Adrenal gland (tissue), 9 donors: ENCODE measurements at regions not wholly inside any gene's neighbourhood (a gene's known extent, or its start where the extent isn't known, plus 50 kb on each side); places are given as distances from the start of the nearest gene placed in this dataset.
"Not testable (repeated sequence)": the region's sequence is repeated elsewhere in the genome, so short reads cannot be mapped to it uniquely, and the experiment has no call there.

Experiments
- DNase-seq, 7 donors: peaks; one replicate each; pipeline ENCODE4 v3.0.0-alpha.2; 2019 to 2020
- H3K27ac ChIP-seq, 5 donors: fragments of 200-600 bp; sonication (generic) in 4 of 5; 1 replicate in 3 of 5; 2 replicates in 2 of 5; pipeline versions ENCODE4 v1.5.1 to v1.8.0; 2016 to 2020; ENCODE audit warnings: mild to moderate bottlenecking in 1 of 5
- H3K27me3 ChIP-seq: fragments of 200-600 bp; 2 replicates; pipeline ENCODE4 v1.8.0; 2021
- H3K36me3 ChIP-seq, 2 donors: fragments of 200-600 bp; replicated peaks in 1 of 2; 1 replicate in 1 of 2; 2 replicates in 1 of 2; pipeline versions ENCODE4 v1.5.1 to v1.8.0; 2018 to 2022
- H3K4me1 ChIP-seq, 2 donors: fragments of 200-600 bp; replicated peaks in 1 of 2; 1 replicate in 1 of 2; 2 replicates in 1 of 2; pipeline versions ENCODE4 v1.5.1 to v1.8.0; 2018 to 2021
- H3K4me3 ChIP-seq, 4 donors: fragments of 200-600 bp; sonication (generic) in 3 of 4; one replicate each; pipeline ENCODE4 v1.5.1; 2016 to 2018
- H3K9me3 ChIP-seq, 3 donors: fragments of 200-600 bp; sonication (generic) in 1 of 3; replicated peaks in 1 of 3; 1 replicate in 2 of 3; 2 replicates in 1 of 3; pipeline versions ENCODE4 v1.5.1 to v1.8.0; 2016 to 2021
- POLR2A ChIP-seq, 2 donors: fragments of 450-650 bp; IDR thresholded peaks; one replicate each; pipeline ENCODE4 v1.6.1; 2017; ENCODE audit warnings: antibody characterized with exemption in 2 of 2, mild to moderate bottlenecking in 2 of 2, moderate library complexity in 1 of 2
- WGBS, 4 donors: extraction: QIAGEN DNeasy Blood & Tissue Kit in 2 of 4; methylation state at CpG; one replicate each; pipeline versions ENCODE4 v1.1.5 to v1.1.7; 2013 to 2017; 5-methylcytosine and 5-hydroxymethylcytosine counted together
- intact Hi-C, 2 donors: fragments of 100-400 bp; cut with DNase I; formaldehyde crosslinking; loops; one replicate each; pipeline versions ENCODE4 v1.14.1 to v1.15.0; 2022 to 2023
- TF ChIP-seq, protein P1 (sequence below), 6 experiments: fragments of 450-650 bp in 4 of 6; fragments of 200-600 bp in 2 of 6; sonication (generic) in 1 of 6; IDR thresholded peaks; 1 replicate in 5 of 6; 2 replicates in 1 of 6; pipeline versions ENCODE4 v1.5.1 to v1.8.0; 2016 to 2021; ENCODE audit warnings: antibody characterized with exemption in 6 of 6, mild to moderate bottlenecking in 2 of 6, moderate library complexity in 1 of 6
- donor health status: healthy with polysubstance abuse.
- donor health status: Bipolar disorder and iron deficiency.
- donor health status: DM: yes; HTN: yes; CAD: no.
- donor health status: DM: no; HTN: no; CAD: no.
- donor health status: DM: no; HTN: no; CAD: no.

DNA sequence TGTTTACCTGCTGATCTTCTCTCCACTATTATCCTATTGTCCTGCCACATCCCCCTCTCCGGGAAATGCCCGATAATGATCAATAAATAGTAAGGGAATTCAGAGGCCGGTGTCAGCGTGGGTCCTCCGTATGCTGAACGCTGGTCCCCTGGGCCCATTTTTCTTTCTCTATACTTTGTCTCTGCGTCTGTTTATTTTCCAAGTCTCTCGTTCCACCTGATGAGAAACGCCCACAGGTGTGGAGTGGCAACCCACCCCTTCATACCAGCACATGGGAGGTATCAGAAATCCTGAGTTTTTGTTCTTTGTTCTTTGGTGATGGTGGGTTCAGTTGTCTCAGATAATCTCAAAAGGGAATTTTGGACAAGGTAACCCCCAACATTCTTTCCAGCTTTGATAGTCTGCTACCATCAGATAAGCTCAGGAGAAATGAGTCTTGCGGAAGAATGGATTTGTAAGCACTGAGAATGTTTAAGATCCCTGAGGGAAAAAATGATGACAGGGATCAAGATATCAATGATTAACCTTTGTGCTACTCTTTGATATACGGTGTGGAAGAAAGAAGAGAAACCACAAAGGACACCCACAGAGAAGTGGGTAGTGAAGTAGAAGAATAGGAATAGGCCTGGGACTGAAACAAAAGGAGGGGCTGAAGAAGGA is 117.9 kb downstream of the CEP44 start:
- TF ChIP-seq, protein P1, sequence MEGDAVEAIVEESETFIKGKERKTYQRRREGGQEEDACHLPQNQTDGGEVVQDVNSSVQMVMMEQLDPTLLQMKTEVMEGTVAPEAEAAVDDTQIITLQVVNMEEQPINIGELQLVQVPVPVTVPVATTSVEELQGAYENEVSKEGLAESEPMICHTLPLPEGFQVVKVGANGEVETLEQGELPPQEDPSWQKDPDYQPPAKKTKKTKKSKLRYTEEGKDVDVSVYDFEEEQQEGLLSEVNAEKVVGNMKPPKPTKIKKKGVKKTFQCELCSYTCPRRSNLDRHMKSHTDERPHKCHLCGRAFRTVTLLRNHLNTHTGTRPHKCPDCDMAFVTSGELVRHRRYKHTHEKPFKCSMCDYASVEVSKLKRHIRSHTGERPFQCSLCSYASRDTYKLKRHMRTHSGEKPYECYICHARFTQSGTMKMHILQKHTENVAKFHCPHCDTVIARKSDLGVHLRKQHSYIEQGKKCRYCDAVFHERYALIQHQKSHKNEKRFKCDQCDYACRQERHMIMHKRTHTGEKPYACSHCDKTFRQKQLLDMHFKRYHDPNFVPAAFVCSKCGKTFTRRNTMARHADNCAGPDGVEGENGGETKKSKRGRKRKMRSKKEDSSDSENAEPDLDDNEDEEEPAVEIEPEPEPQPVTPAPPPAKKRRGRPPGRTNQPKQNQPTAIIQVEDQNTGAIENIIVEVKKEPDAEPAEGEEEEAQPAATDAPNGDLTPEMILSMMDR (IDR thresholded peaks at IDR 0.05): no peak
- no peak for TF ChIP-seq POLR2A (IDR thresholded peaks at IDR 0.05)
- no peaks in the 10 kb centered on the region for H3K9me3 ChIP-seq
- H3K27ac ChIP-seq: no peak overlapping the region
- H3K4me1 ChIP-seq: no peaks in the 10 kb centered on the region
- intact Hi-C loops: no loop called here
- H3K36me3 ChIP-seq: no peaks in the 10 kb centered on the region
- H3K27me3 ChIP-seq: no peaks in the 10 kb centered on the region
- no peak overlapping the region for H3K4me3 ChIP-seq
- WGBS, 4 donors: 68 to 78% (median 73%) methylated on average over 11 of the region's 11 CpGs
- no peak for DNase-seq

- WGBS, 4 donors: 75 to 88% (median 83%) methylated on average over 8 of the region's 8 CpGs
- intact Hi-C loops, H3K27ac ChIP-seq, H3K9me3 ChIP-seq, DNase-seq, H3K36me3 ChIP-seq, H3K4me3 ChIP-seq, H3K27me3 ChIP-seq, H3K4me1 ChIP-seq: not testable (repeated sequence)
These were observed 117.0 kb downstream of the CEP44 start for GRCh38 chr4:174400603-174401302.

GRCh38 chr4:174398728-174399127 is 115.0 kb downstream of the CEP44 start:
- H3K9me3 ChIP-seq: no peaks in the 10 kb centered on the region
- TF ChIP-seq, protein P1 (IDR thresholded peaks at IDR 0.05): no peak
- no peak for TF ChIP-seq POLR2A (IDR thresholded peaks at IDR 0.05)
- no peak overlapping the region for H3K27ac ChIP-seq
- no peaks in the 10 kb centered on the region for H3K36me3 ChIP-seq
- no peak for DNase-seq
- intact Hi-C loops: no loop called here
- no peak overlapping the region for H3K4me3 ChIP-seq
- WGBS, 4 donors: 61 to 66% (median 64%) methylated on average over 2 of the region's 2 CpGs
- H3K4me1 ChIP-seq: no peaks in the 10 kb centered on the region
- H3K27me3 ChIP-seq: no peaks in the 10 kb centered on the region

- no peaks in the 10 kb centered on the region for H3K36me3 ChIP-seq
- no peak for DNase-seq
- no peaks in the 10 kb centered on the region for H3K4me1 ChIP-seq
- TF ChIP-seq POLR2A (IDR thresholded peaks at IDR 0.05): no peak
- TF ChIP-seq, protein P1 (IDR thresholded peaks at IDR 0.05): no peak
- H3K4me3 ChIP-seq: no peak overlapping the region
- H3K9me3 ChIP-seq: no peaks in the 10 kb centered on the region
- no peak overlapping the region for H3K27ac ChIP-seq
- 62 to 69% (median 64%) methylated on average over 3 of the region's 3 CpGs for WGBS, 4 donors
- intact Hi-C loops: no loop called here
- H3K27me3 ChIP-seq: no peaks in the 10 kb centered on the region
These were observed 113.8 kb downstream of the CEP44 start for GRCh38 chr4:174397366-174398155.
